A673 (cell line): ENCODE measurements at regions not wholly inside any gene's neighbourhood (a gene's known extent, or its start where the extent isn't known, plus 50 kb on each side); places are given as distances from the start of the nearest gene placed in this dataset.

ENCODE experiments used
- BruUV-seq: library from RNA; stranded (reverse); fragments of 400-500 nt; replicated peaks from 2 replicates; lab custom pipeline; 2021; lab: Mats Ljungman, UMichigan
- CTCF ChIA-PET: fragments of 300-600 bp; sonication (Branson Sonifier 250); formaldehyde crosslinking; loops from one replicate; lab custom pipeline; 2022; ENCODE audit warnings: antibody characterized with exemption; lab: Charles Lee
- POLR2A ChIA-PET: fragments of 300-600 bp; sonication (Branson Sonifier 250); formaldehyde crosslinking; loops from one replicate; lab custom pipeline; 2022; ENCODE audit warnings: antibody characterized with exemption; ENCODE audit not compliant: low non-redundant PET; lab: Charles Lee
- DNase-seq: peaks from one replicate; pipeline ENCODE4 v3.0.0-alpha.2; 2015; ENCODE audit warnings: low spot score
- H3K27ac ChIP-seq: fragments of 200-600 bp; sonication (generic); 2 replicates; pipeline ENCODE4 v1.5.1; 2016; ENCODE audit warnings: mixed run types, low read depth, mild to moderate bottlenecking, mixed read lengths, antibody characterized with exemption, low read length; ENCODE audit not compliant: poor library complexity, severe bottlenecking
- H3K27me3 ChIP-seq: fragments of 200-600 bp; sonication (generic); replicated peaks from 2 replicates; pipeline ENCODE4 v1.6.1; 2017; ENCODE audit warnings: mixed run types, low read depth, mild to moderate bottlenecking, mixed read lengths, antibody characterized with exemption, low read length; ENCODE audit not compliant: insufficient read depth, poor library complexity
- H3K36me3 ChIP-seq: fragments of 200-600 bp; sonication (generic); 2 replicates; pipeline ENCODE4 v1.6.1; 2016; ENCODE audit warnings: mixed run types, mild to moderate bottlenecking, mixed read lengths, antibody characterized with exemption, low read length; ENCODE audit not compliant: insufficient read depth, poor library complexity, severe bottlenecking
- H3K4me1 ChIP-seq: fragments of 200-600 bp; sonication (generic); 2 replicates; pipeline ENCODE4 v1.6.1; 2017; ENCODE audit warnings: mixed run types, mild to moderate bottlenecking, mixed read lengths, antibody characterized with exemption, low read length; ENCODE audit not compliant: insufficient read depth, poor library complexity, severe bottlenecking
- H3K4me3 ChIP-seq: fragments of 200-600 bp; sonication (generic); 2 replicates; pipeline ENCODE4 v1.5.1; 2016; ENCODE audit warnings: low read depth, mixed run types, mild to moderate bottlenecking, mixed read lengths, low read length; ENCODE audit not compliant: poor library complexity, severe bottlenecking
- H3K9me3 ChIP-seq: fragments of 200-600 bp; sonication (generic); 2 replicates; pipeline ENCODE4 v1.6.1; 2016; ENCODE audit warnings: mixed run types, low read depth, mild to moderate bottlenecking, mixed read lengths, antibody characterized with exemption, low read length; ENCODE audit not compliant: poor library complexity, severe bottlenecking
- EZH2 ChIP-seq: fragments of 200-600 bp; sonication (generic); IDR thresholded peaks from 2 replicates; pipeline ENCODE4 v1.6.1; 2017; ENCODE audit warnings: borderline replicate concordance, low read depth, mild to moderate bottlenecking, mixed read lengths, antibody characterized with exemption, low read length; ENCODE audit not compliant: poor library complexity, severe bottlenecking
- intact Hi-C: fragments of 100-400 bp; cut with micrococcal nuclease; formaldehyde crosslinking; loops from one replicate; pipeline ENCODE4 v1.10.0; 2022; ENCODE audit not compliant: unreplicated experiment
- TF ChIP-seq, protein P1 (sequence below): fragments of 300-800, 200-600 bp; sonication (generic); conservative IDR thresholded peaks from 2 replicates; pipeline ENCODE4 v1.5.1; 2017; ENCODE audit warnings: low read depth, mild to moderate bottlenecking, antibody characterized with exemption, low read length, moderate library complexity, mixed read lengths

DNA sequence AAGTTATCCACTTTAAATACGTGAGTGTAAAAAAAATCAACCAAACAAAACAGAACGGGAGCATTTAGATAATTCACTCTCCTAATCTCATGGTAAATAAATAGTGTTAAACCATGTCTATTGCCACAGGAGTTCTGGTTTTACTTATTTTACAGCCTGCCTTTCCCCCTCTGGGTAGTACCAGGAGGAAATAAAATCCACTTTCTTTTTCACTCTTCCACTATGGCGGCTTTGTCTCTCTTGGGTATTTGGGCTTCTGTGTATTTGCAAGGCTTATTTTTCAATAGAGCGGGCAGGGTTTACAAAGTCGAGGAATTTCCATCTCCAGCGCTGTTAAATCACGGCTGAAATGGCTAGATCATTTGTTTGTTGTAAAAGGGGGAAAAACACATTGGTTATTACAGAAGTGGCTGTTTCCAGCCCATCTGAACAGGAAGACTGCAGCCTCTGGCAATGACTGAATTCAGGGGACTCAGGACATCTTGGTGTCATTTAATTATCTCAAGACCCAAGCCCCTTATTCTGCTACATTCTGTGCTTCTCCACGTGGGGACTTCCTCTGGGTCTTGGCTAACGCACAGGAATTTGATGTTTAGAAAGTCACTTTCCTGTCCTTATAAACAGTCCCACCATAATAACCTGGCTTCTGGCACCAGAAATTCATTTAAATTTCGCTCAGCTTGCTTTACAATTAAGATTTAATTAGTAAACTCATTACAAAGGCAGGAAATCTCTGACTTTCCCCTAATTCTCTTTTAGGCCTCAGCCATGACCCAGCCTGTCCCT lies 323.9 kb downstream of the GATA3 start:
- H3K27ac ChIP-seq, result no peak overlapping the region

DNA sequence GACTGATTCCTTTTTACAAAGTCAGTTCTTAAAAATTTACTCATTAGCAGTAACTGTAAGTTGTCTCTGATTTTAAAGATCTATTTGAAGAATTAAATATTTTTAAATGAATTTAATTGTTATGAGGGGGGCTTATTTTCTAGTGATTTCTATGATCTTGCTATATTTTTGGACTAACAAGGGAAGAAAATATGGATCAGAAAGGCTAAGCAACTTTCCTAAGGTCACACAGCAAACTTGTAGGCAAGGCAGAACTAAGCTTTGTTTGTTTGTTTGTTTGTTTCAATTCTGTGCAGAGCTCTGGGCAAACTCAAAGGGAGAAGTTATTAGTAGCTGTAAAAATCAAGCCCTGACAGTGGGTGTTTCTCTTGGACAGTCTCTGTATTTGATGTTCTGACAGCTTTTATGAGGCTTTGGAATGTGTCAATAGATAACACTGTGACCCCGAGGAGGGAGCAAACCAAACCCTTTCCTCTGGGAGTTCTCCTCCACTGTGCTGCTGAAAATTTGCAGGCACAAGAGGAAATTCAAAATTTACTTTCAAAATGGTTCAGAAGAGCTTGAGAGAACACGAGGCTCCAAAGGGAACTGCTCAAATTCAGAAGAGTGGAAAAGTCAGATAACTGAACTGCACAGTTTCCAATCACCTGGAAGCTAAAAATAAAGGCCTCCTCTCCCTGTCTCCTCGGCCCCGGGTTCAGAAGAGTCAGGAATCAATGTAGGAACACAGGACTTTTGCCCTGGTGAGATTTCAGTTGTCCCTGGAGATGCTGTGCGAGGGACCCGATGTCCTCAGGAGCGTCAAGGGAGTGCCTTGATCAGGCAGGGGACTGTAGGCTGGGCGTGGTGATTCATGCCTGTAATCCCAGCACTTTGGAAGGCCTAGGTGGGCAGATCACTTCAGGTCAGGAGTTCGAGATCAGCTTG lies 325.7 kb downstream of the GATA3 start:
- H3K27me3 ChIP-seq, result peaks cover 10% of the 10 kb centered on the region
- H3K4me3 ChIP-seq, result no peak overlapping the region
- no TSS peak for BruUV-seq
- CTCF ChIA-PET, result no interaction called here
- H3K9me3 ChIP-seq, result no peaks in the 10 kb centered on the region
- no peak overlapping the region for H3K27ac ChIP-seq
- H3K4me1 ChIP-seq, result no peaks in the 10 kb centered on the region
- POLR2A ChIA-PET, result no interaction called here
- DNase-seq, result no peak
- no peaks in the 10 kb centered on the region for H3K36me3 ChIP-seq
- intact Hi-C loops, result no loop called here
- TF ChIP-seq EZH2, result no peak
- TF ChIP-seq, protein P1, sequence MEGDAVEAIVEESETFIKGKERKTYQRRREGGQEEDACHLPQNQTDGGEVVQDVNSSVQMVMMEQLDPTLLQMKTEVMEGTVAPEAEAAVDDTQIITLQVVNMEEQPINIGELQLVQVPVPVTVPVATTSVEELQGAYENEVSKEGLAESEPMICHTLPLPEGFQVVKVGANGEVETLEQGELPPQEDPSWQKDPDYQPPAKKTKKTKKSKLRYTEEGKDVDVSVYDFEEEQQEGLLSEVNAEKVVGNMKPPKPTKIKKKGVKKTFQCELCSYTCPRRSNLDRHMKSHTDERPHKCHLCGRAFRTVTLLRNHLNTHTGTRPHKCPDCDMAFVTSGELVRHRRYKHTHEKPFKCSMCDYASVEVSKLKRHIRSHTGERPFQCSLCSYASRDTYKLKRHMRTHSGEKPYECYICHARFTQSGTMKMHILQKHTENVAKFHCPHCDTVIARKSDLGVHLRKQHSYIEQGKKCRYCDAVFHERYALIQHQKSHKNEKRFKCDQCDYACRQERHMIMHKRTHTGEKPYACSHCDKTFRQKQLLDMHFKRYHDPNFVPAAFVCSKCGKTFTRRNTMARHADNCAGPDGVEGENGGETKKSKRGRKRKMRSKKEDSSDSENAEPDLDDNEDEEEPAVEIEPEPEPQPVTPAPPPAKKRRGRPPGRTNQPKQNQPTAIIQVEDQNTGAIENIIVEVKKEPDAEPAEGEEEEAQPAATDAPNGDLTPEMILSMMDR, result no peak

More for the DNA sequence above, 323.9 kb downstream of the GATA3 start:
- BruUV-seq, result no TSS peak
- Histone ChIP-seq H3K4me1 (no peaks in the 10 kb centered on the region), H3K27me3 (peaks cover 9% of the 10 kb centered on the region), H3K36me3 (no peaks in the 10 kb centered on the region), H3K4me3 (no peak overlapping the region), H3K9me3 (no peaks in the 10 kb centered on the region)
- intact Hi-C loops, result no loop called here
- ChIA-PET CTCF (no interaction called here), POLR2A (no interaction called here)
- no peak for DNase-seq
- TF ChIP-seq EZH2, result no peak
- TF ChIP-seq, protein P1, result no peak

DNA sequence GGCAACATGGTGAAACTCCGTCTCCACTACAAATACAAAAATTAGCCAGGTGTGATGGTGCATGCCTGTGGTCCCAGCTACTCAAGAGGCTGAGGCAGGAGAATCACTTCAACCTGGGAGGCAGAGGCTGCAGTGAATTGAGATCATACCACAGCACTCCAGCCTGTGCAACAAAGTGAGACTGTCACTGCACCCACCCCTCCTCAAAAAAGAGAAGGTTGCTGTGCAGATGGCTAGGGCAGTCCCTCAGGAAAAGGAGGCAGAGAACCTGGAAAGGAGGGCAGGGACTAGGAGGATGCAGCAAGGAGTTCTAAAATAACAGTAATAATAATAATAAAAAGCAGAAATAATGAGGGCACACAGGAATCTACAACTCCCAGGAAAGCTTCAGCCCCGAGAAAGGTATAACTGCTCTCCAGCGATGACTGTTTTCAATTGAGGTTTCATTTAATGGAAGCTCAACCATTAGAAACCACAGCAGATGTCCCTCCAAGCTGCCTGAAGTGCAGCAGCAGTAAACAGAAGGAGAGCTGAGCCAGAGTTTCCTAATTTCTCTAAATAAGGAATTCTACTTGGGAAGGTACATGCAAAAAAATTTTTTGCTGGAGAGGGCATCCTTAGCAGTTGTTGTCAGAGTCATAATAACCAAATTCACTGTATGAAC lies 326.5 kb downstream of the GATA3 start:
- Histone ChIP-seq H3K4me3 (no peak overlapping the region), H3K27ac (no peak overlapping the region), H3K9me3 (no peaks in the 10 kb centered on the region), H3K27me3 (peaks cover 10% of the 10 kb centered on the region), H3K4me1 (no peaks in the 10 kb centered on the region), H3K36me3 (no peaks in the 10 kb centered on the region)
- ChIA-PET CTCF (no interaction called here), POLR2A (no interaction called here)
- no TSS peak for BruUV-seq
- intact Hi-C loops, result no loop called here
- TF ChIP-seq EZH2, result no peak
- TF ChIP-seq, protein P1, result no peak
- no peak for DNase-seq
